ENCODE measurements at regions not wholly inside any gene's neighbourhood (a gene's known extent, or its start where the extent isn't known, plus 50 kb on each side); places are given as distances from the start of the nearest gene placed in this dataset.

DNA sequence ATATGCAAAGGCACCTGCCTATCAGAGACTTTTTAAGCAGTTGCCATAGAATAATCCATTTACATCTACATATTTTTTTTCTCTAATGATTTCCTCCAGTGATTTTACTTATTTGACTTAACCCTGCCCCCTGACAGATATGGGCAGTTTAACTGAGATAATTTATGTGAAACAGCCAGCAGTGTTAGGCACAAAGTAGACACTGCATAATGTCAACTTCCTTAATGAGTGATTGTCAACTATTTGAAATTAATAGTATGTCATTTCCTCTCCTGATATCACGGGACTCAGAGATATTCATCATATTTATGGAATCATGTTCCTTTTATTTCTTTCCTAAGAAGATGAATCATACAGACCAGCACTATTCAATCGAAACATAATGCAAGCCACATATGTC is 179.9 kb upstream of the ATP10A start:
- H3K4me1 ChIP-seq (ENCODE audit: low read depth, poor library complexity, severe bottlenecking): no peaks in the 10 kb centered on the region
- H3K27me3 ChIP-seq (ENCODE audit: insufficient read depth, low read depth): no peaks in the 10 kb centered on the region
- no peaks in the 10 kb centered on the region for H3K36me3 ChIP-seq (ENCODE audit: insufficient read depth)
- H3K4me3 ChIP-seq (IDR thresholded peaks at IDR 0.05; ENCODE audit: insufficient read depth, low read depth, low read length): no peak overlapping the region
- H3K27ac ChIP-seq: no peak overlapping the region
- no peak overlapping the region for H2AFZ ChIP-seq (ENCODE audit: low read depth)
- H3K79me2 ChIP-seq (ENCODE audit: insufficient read depth, low read depth): no peaks in the 10 kb centered on the region
- H4K20me1 ChIP-seq (ENCODE audit: insufficient read depth): no peaks in the 10 kb centered on the region
- TF ChIP-seq, protein P1, sequence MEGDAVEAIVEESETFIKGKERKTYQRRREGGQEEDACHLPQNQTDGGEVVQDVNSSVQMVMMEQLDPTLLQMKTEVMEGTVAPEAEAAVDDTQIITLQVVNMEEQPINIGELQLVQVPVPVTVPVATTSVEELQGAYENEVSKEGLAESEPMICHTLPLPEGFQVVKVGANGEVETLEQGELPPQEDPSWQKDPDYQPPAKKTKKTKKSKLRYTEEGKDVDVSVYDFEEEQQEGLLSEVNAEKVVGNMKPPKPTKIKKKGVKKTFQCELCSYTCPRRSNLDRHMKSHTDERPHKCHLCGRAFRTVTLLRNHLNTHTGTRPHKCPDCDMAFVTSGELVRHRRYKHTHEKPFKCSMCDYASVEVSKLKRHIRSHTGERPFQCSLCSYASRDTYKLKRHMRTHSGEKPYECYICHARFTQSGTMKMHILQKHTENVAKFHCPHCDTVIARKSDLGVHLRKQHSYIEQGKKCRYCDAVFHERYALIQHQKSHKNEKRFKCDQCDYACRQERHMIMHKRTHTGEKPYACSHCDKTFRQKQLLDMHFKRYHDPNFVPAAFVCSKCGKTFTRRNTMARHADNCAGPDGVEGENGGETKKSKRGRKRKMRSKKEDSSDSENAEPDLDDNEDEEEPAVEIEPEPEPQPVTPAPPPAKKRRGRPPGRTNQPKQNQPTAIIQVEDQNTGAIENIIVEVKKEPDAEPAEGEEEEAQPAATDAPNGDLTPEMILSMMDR (conservative IDR thresholded peaks at IDR 0.05; ENCODE audit: low read depth, low read length): no peak
- H3K9ac ChIP-seq: no peak overlapping the region
- H3K4me2 ChIP-seq: no peak overlapping the region

GRCh38 chr15:26038693-26039092 is 175.6 kb upstream of the ATP10A start:
- TF ChIP-seq, protein P1 (conservative IDR thresholded peaks at IDR 0.05; ENCODE audit: low read depth, low read length): no peak
- Histone ChIP-seq H2AFZ (ENCODE audit: low read depth) (no peak overlapping the region), H3K79me2 (ENCODE audit: insufficient read depth, low read depth) (no peaks in the 10 kb centered on the region), H3K4me3 (IDR thresholded peaks at IDR 0.05; ENCODE audit: insufficient read depth, low read depth, low read length) (no peak overlapping the region), H4K20me1 (ENCODE audit: insufficient read depth) (no peaks in the 10 kb centered on the region), H3K9ac (no peak overlapping the region), H3K27ac (no peak overlapping the region), H3K4me2 (no peak overlapping the region), H3K4me1 (ENCODE audit: low read depth, poor library complexity, severe bottlenecking) (no peaks in the 10 kb centered on the region), H3K27me3 (ENCODE audit: insufficient read depth, low read depth) (no peaks in the 10 kb centered on the region), H3K36me3 (ENCODE audit: insufficient read depth) (no peaks in the 10 kb centered on the region)

- TF ChIP-seq, protein P1 (conservative IDR thresholded peaks at IDR 0.05; ENCODE audit: low read depth, low read length): no peak
- Histone ChIP-seq H4K20me1 (ENCODE audit: insufficient read depth) (no peaks in the 10 kb centered on the region), H3K27ac (no peak overlapping the region), H3K4me1 (ENCODE audit: low read depth, poor library complexity, severe bottlenecking) (no peaks in the 10 kb centered on the region), H3K4me3 (IDR thresholded peaks at IDR 0.05; ENCODE audit: insufficient read depth, low read depth, low read length) (no peak overlapping the region), H3K4me2 (no peak overlapping the region), H2AFZ (ENCODE audit: low read depth) (no peak overlapping the region), H3K79me2 (ENCODE audit: insufficient read depth, low read depth) (no peaks in the 10 kb centered on the region), H3K36me3 (ENCODE audit: insufficient read depth) (no peaks in the 10 kb centered on the region), H3K9ac (no peak overlapping the region), H3K27me3 (ENCODE audit: insufficient read depth, low read depth) (no peaks in the 10 kb centered on the region)
Measured at GRCh38 chr15:26037369-26037768, 174.2 kb upstream of the ATP10A start.

GRCh38 chr15:26033493-26033892 is 170.4 kb upstream of the ATP10A start:
- Histone ChIP-seq H3K27me3 (ENCODE audit: insufficient read depth, low read depth) (no peaks in the 10 kb centered on the region), H3K79me2 (ENCODE audit: insufficient read depth, low read depth) (no peaks in the 10 kb centered on the region), H3K4me1 (ENCODE audit: low read depth, poor library complexity, severe bottlenecking) (no peaks in the 10 kb centered on the region), H3K4me3 (IDR thresholded peaks at IDR 0.05; ENCODE audit: insufficient read depth, low read depth, low read length) (no peak overlapping the region), H3K36me3 (ENCODE audit: insufficient read depth) (no peaks in the 10 kb centered on the region), H3K4me2 (no peak overlapping the region), H3K27ac (no peak overlapping the region), H4K20me1 (ENCODE audit: insufficient read depth) (no peaks in the 10 kb centered on the region), H2AFZ (ENCODE audit: low read depth) (no peak overlapping the region), H3K9ac (no peak overlapping the region)
- TF ChIP-seq, protein P1 (conservative IDR thresholded peaks at IDR 0.05; ENCODE audit: low read depth, low read length): no peak
